ENCODE measurements at regions not wholly inside any gene's neighbourhood (a gene's known extent, or its start where the extent isn't known, plus 50 kb on each side); places are given as distances from the start of the nearest gene placed in this dataset.
A peak's percentile ranks its signal among the peaks of the same experiment; 100 is the strongest.

DNA sequence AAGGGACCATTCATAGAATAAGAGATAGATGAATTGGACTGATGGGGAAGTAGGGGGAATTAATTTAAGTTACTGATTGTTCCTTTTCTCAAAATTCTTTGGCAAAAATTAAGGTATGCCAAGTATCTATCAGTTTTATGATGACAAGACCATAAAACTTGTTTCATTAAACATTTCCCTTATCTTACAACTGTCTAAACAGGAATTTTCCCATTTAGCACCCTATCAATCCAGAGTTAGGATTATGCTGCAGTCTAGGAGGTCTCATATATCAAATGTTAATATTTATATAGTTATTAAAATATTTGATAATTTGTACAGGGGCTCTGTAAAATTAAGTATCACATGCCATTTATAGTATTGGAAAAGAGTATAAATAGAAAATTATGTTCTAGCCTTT, 51.5 kb upstream of the ARID1B start:
- H3K27ac ChIP-seq (replicated peaks), result no peak overlapping the region
- no peaks in the 10 kb centered on the region for H3K27me3 ChIP-seq (ENCODE audit: insufficient read depth, poor library complexity, severe bottlenecking)
- no peak for DNase-seq (ENCODE audit: low read depth in 1 of 2, low spot score in 1 of 2)
- TF ChIP-seq GABPA (IDR thresholded peaks at IDR 0.05; ENCODE audit: low read depth) (no peak), SPI1 (IDR thresholded peaks at IDR 0.05; ENCODE audit: borderline replicate concordance, low read depth) (no peak), POLR2AphosphoS5 (IDR thresholded peaks at IDR 0.05; ENCODE audit: low read depth) (no peak)
- TF ChIP-seq, protein P1, sequence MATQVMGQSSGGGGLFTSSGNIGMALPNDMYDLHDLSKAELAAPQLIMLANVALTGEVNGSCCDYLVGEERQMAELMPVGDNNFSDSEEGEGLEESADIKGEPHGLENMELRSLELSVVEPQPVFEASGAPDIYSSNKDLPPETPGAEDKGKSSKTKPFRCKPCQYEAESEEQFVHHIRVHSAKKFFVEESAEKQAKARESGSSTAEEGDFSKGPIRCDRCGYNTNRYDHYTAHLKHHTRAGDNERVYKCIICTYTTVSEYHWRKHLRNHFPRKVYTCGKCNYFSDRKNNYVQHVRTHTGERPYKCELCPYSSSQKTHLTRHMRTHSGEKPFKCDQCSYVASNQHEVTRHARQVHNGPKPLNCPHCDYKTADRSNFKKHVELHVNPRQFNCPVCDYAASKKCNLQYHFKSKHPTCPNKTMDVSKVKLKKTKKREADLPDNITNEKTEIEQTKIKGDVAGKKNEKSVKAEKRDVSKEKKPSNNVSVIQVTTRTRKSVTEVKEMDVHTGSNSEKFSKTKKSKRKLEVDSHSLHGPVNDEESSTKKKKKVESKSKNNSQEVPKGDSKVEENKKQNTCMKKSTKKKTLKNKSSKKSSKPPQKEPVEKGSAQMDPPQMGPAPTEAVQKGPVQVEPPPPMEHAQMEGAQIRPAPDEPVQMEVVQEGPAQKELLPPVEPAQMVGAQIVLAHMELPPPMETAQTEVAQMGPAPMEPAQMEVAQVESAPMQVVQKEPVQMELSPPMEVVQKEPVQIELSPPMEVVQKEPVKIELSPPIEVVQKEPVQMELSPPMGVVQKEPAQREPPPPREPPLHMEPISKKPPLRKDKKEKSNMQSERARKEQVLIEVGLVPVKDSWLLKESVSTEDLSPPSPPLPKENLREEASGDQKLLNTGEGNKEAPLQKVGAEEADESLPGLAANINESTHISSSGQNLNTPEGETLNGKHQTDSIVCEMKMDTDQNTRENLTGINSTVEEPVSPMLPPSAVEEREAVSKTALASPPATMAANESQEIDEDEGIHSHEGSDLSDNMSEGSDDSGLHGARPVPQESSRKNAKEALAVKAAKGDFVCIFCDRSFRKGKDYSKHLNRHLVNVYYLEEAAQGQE (IDR thresholded peaks at IDR 0.05; ENCODE audit: insufficient replicate concordance, low read depth), result no peak
- TF ChIP-seq, protein P2, sequence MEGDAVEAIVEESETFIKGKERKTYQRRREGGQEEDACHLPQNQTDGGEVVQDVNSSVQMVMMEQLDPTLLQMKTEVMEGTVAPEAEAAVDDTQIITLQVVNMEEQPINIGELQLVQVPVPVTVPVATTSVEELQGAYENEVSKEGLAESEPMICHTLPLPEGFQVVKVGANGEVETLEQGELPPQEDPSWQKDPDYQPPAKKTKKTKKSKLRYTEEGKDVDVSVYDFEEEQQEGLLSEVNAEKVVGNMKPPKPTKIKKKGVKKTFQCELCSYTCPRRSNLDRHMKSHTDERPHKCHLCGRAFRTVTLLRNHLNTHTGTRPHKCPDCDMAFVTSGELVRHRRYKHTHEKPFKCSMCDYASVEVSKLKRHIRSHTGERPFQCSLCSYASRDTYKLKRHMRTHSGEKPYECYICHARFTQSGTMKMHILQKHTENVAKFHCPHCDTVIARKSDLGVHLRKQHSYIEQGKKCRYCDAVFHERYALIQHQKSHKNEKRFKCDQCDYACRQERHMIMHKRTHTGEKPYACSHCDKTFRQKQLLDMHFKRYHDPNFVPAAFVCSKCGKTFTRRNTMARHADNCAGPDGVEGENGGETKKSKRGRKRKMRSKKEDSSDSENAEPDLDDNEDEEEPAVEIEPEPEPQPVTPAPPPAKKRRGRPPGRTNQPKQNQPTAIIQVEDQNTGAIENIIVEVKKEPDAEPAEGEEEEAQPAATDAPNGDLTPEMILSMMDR (IDR thresholded peaks at IDR 0.05; ENCODE audit: insufficient read depth, low read length), result no peak
- no peak overlapping the region for H3K4me3 ChIP-seq (replicated peaks; ENCODE audit: insufficient read depth, low read length)

DNA sequence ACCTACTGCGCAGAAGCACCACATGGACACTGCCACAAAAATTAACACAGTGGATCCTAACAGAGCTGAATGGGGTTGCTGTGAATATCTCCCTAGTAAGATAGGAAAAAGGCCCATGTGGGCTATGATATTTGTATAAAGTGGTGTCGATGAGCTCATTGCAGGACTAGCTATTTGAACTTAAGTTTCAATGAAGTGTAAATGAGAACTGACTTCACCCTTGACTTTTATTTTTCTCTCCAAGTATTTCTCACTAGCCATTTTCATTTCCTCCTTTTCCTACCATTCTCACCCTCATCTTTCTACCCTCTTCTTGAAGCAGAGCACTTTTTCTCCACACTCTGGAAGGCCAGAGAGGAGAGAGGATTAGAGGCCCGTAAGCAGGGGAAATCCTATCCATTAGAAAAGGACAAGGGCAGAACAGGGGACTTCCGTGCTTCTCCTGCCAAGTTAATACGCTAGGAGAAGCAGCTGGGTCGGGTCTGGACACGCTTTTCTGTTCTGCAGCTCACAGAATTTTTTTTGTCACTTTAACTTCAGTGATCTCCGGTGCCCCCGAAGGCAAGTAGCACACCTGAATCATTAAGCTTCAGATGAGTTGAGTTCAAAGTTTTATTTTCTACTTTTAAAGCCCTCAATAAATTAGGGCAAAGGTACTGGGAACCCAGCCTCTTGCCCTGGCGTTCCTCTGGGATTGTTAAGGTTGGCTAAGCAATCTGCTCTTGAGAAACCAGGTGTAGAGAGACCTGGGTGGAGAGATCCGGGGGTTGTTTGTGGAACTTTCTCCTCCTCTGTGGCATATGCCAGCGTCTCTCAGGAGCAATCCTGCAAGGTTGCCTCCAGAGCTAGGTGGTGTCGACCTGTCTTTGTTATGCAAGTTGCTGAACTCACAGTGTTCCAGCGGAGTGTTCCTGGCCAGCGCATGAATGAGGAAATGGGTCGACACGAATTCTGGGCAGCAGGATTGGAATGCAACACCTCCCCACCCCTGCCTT, 56.2 kb upstream of the ARID1B start:
- Histone ChIP-seq H3K27ac (replicated peaks) (no peak overlapping the region), H3K27me3 (ENCODE audit: insufficient read depth, poor library complexity, severe bottlenecking) (no peaks in the 10 kb centered on the region), H3K4me3 (replicated peaks; ENCODE audit: insufficient read depth, low read length) (no peak overlapping the region)
- TF ChIP-seq, protein P2 (IDR thresholded peaks at IDR 0.05; ENCODE audit: insufficient read depth, low read length), result no peak
- TF ChIP-seq GABPA (IDR thresholded peaks at IDR 0.05; ENCODE audit: low read depth) (no peak), SPI1 (IDR thresholded peaks at IDR 0.05; ENCODE audit: borderline replicate concordance, low read depth) (no peak), POLR2AphosphoS5 (IDR thresholded peaks at IDR 0.05; ENCODE audit: low read depth) (no peak)
- TF ChIP-seq, protein P1 (IDR thresholded peaks at IDR 0.05; ENCODE audit: insufficient replicate concordance, low read depth), result no peak
- no peak for DNase-seq (ENCODE audit: low read depth in 1 of 2, low spot score in 1 of 2)

DNA sequence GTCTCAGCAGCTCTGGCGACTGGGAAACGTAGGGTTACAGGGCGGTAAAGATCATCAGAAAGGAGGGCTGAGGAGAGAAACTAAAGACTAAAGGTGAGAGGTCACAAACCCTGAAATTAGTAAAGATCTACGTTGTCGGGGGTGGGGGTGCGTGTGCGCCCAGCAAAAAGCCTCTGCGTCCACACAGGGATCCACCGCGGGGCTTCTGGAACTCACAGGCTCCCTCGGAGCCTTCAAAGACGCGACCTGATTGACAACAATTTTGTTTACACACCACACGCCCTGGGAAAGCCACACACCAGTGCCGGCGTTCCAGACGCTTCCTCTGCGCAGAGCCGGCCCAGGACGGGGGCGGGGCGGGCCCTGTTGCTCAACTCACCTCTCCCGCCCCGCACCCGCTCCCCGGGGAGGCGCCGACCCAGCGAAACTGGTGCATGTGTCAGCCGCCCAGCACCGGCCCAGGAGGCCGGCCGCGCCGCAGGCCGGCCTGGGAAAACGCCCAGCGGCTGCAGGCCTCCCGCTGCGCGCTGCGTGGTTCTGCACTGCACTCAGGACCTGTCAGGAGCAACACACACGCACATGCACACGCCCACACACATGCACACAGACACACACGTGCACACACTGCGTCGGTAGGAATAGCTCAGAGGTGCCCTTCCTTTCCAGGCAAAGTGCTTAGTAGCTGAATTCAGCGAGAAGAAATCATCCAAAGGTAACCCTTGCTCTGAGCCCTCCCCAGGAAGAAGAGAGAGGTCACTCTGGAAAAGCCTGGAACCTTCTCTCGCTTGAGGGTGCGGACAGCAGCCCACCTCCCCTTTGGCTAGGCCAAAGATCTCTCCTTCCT, 57.2 kb upstream of the ARID1B start:
- H3K27ac ChIP-seq (replicated peaks), result peak overlapping the region; percentile 43
- peak; percentile 73 to 84 for DNase-seq (ENCODE audit: low read depth in 1 of 2, low spot score in 1 of 2)
- H3K4me3 ChIP-seq (replicated peaks; ENCODE audit: insufficient read depth, low read length), result peak overlapping the region; percentile 27
- H3K27me3 ChIP-seq (ENCODE audit: insufficient read depth, poor library complexity, severe bottlenecking), result no peaks in the 10 kb centered on the region
- TF ChIP-seq, protein P1 (IDR thresholded peaks at IDR 0.05; ENCODE audit: insufficient replicate concordance, low read depth), result peak; percentile 5
- TF ChIP-seq GABPA (IDR thresholded peaks at IDR 0.05; ENCODE audit: low read depth) (no peak), SPI1 (IDR thresholded peaks at IDR 0.05; ENCODE audit: borderline replicate concordance, low read depth) (peak; percentile 34; the same call in 1 of the 2 replicates), POLR2AphosphoS5 (IDR thresholded peaks at IDR 0.05; ENCODE audit: low read depth) (no peak)
